ENCODE measurements at regions not wholly inside any gene's neighbourhood (a gene's known extent, or its start where the extent isn't known, plus 50 kb on each side); places are given as distances from the start of the nearest gene placed in this dataset.

DNA sequence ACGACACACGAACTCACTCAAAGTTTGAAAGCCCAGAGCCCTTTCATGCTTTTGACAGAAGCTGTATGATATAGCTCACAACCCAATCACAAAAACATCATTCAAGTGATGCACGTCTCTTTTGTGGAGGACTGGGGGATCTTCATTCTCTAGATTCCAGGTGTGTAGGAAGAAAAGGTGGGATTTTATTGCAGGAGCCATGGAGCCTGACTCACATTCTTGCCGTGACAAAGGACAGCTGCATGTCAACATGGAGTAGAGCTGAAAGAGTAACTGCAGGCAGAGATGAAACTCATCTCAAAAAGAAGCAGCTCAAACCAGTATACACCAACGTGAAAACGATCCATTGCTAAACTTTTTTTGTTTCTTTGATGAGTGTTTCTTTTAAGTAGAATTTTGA, 50.9 kb upstream of the PDE1A start:
- H3K4me3 ChIP-seq: no peak overlapping the region
- H3K27ac ChIP-seq: no peak overlapping the region
- intact Hi-C loops (cut with DNase I): no loop called here
- TF ChIP-seq POLR2A (IDR thresholded peaks at IDR 0.05) (no peak), CTCF (IDR thresholded peaks at IDR 0.05) (no peak)
- H3K4me1 ChIP-seq: no peaks in the 10 kb centered on the region
- no peaks in the 10 kb centered on the region for H3K36me3 ChIP-seq
- WGBS, 4 donors: 77 to 79% (median 77%) methylated on average over 6 of the region's 6 CpGs
- ATAC-seq (no peak), DNase-seq (no peak)
- H3K27me3 ChIP-seq: no peaks in the 10 kb centered on the region
- H3K9me3 ChIP-seq: peaks cover 0 to 7% (median 2%) of the 10 kb centered on the region in 12 donors

DNA sequence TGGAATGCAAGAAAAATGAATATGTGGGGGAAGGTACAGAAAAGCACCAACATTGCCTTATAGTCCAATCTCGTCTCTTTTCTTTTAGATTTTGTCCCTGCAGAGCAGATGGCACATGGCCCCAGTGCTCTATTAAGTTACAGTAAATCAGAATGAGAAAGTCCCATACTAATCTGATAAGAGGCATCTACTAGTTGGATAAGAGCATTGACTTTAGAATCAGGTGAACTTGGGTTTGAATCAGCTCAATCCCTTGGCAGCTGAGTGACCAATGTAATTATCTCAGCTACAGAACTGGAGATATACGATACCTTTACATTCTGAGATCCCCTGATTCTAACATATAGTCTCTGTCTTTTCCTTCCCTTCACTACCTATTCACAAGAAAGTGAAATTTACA, 54.8 kb upstream of the PDE1A start:
- intact Hi-C loops (cut with DNase I): no loop called here
- H3K9me3 ChIP-seq: no peaks in the 10 kb centered on the region
- DNase-seq (no peak), ATAC-seq (no peak)
- H3K27me3 ChIP-seq: no peaks in the 10 kb centered on the region
- WGBS, 4 donors: 92 to 96% (median 94%) methylated on average over 2 of the region's 2 CpGs
- H3K36me3 ChIP-seq: no peaks in the 10 kb centered on the region
- H3K4me1 ChIP-seq: no peaks in the 10 kb centered on the region
- no peak overlapping the region for H3K27ac ChIP-seq
- H3K4me3 ChIP-seq: no peak overlapping the region
- TF ChIP-seq POLR2A (IDR thresholded peaks at IDR 0.05): no peak
- no peak for TF ChIP-seq CTCF (IDR thresholded peaks at IDR 0.05)

GRCh38 chr2:182482511-182482910, 55.7 kb upstream of the PDE1A start:
- 88 to 95% (median 94%) methylated on average over 2 of the region's 2 CpGs for WGBS, 4 donors
- no peaks in the 10 kb centered on the region for H3K27me3 ChIP-seq
- TF ChIP-seq CTCF (IDR thresholded peaks at IDR 0.05): no peak
- TF ChIP-seq POLR2A (IDR thresholded peaks at IDR 0.05): no peak
- H3K9me3 ChIP-seq: no peaks in the 10 kb centered on the region
- no peak overlapping the region for H3K27ac ChIP-seq
- H3K4me1 ChIP-seq: no peaks in the 10 kb centered on the region
- no peaks in the 10 kb centered on the region for H3K36me3 ChIP-seq
- intact Hi-C loops (cut with DNase I): no loop called here
- DNase-seq: no peak
- ATAC-seq: no peak
- no peak overlapping the region for H3K4me3 ChIP-seq

DNA sequence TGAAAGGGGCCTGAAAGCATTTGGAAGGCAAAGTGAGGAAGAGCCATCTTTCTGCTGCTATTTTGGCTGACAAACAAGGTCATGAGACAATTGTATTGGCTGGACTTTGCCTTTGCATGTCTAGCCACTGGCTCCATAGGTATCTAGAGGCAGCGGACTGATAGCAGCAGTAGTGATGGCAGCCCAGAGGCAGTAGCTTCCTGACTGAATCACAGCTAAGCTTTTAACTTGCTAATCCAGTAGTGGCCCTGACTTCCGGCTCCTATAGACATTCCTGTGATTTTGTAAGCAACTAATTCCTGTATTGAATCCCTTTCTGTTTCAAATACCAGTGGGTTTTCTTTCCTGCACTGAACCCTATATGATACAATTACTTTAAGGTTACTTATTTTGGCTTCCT, 69.8 kb upstream of the PDE1A start:
- H3K27ac ChIP-seq: no peak overlapping the region
- DNase-seq (no peak), ATAC-seq (no peak)
- H3K9me3 ChIP-seq: no peaks in the 10 kb centered on the region
- H3K4me3 ChIP-seq: no peak overlapping the region
- H3K4me1 ChIP-seq: no peaks in the 10 kb centered on the region
- H3K36me3 ChIP-seq: no peaks in the 10 kb centered on the region
- intact Hi-C loops (cut with DNase I): no loop called here
- TF ChIP-seq POLR2A (IDR thresholded peaks at IDR 0.05) (no peak), CTCF (IDR thresholded peaks at IDR 0.05) (no peak)
- WGBS, 4 donors: 80 to 88% (median 84%) methylated on average over 2 of the region's 2 CpGs
- H3K27me3 ChIP-seq: no peaks in the 10 kb centered on the region
